Endothelial cell of umbilical vein (primary cell): ENCODE measurements at regions not wholly inside any gene's neighbourhood (a gene's known extent, or its start where the extent isn't known, plus 50 kb on each side); places are given as distances from the start of the nearest gene placed in this dataset.

Source experiments
- BruUV-seq: library from RNA; stranded (reverse); fragments of 400-500 nt; replicated peaks from 2 replicates; lab custom pipeline; 2021; lab: Mats Ljungman, UMichigan
- CTCF ChIA-PET: fragments of 300-600, 350-600 bp; sonication (Branson Sonifier 250); formaldehyde crosslinking; loops from one replicate; lab custom pipeline; 2021; ENCODE audit warnings: antibody characterized with exemption, inconsistent platforms; lab: Charles Lee
- POLR2A ChIA-PET: fragments of 300-600, 350-600 bp; sonication (Branson Sonifier 250); formaldehyde crosslinking; loops from one replicate; lab custom pipeline; 2021; ENCODE audit warnings: antibody characterized with exemption, inconsistent platforms; lab: Charles Lee
- DNase-seq: peaks from one replicate; pipeline ENCODE4 v3.0.0-alpha.2; 2011; ENCODE audit warnings: low read depth, low spot score
- FAIRE-seq: peaks from 2 replicates; lab custom pipeline; 2011; peaks lifted over from hg19 to GRCh38; lab: Jason Lieb, UNC
- H2AFZ ChIP-seq: 2 replicates; pipeline ENCODE4 v1.6.0; 2012; ENCODE audit warnings: low read depth, low read length, control low read depth, inconsistent platforms
- H3K27ac ChIP-seq: 2 replicates; pipeline ENCODE4 v1.5.1; 2011; ENCODE audit warnings: low read depth, mild to moderate bottlenecking, control low read depth, low read length, moderate library complexity; ENCODE audit not compliant: insufficient read depth
- H3K27me3 ChIP-seq, 2 experiments: 2 replicates each; pipeline versions ENCODE4 v1.6.0 to v1.6.1; 2011; ENCODE audit warnings: low read length in 2 of 2, mixed read lengths in 1 of 2; ENCODE audit not compliant: control insufficient read depth in 2 of 2, insufficient read depth in 2 of 2
- H3K36me3 ChIP-seq, 2 experiments: 2 replicates in 1 of 2; 3 replicates in 1 of 2; pipeline ENCODE4 v1.5.1; 2011; ENCODE audit warnings: low read length in 2 of 2, mild to moderate bottlenecking in 1 of 2, moderate library complexity in 1 of 2; ENCODE audit not compliant: control insufficient read depth in 2 of 2, insufficient read depth in 2 of 2; ENCODE audit errors: extremely low read depth in 1 of 2
- H3K4me1 ChIP-seq: 3 replicates; pipeline ENCODE4 v1.5.1; 2011; ENCODE audit warnings: mild to moderate bottlenecking, low read length; ENCODE audit not compliant: control insufficient read depth, insufficient read depth; ENCODE audit errors: extremely low read depth
- H3K4me2 ChIP-seq: 2 replicates; pipeline ENCODE4 v1.6.1; 2011; ENCODE audit warnings: low read length, control low read depth, mixed read lengths; ENCODE audit not compliant: insufficient read depth
- H3K4me3 ChIP-seq, 3 experiments: fragments of 200-600 bp in 1 of 3; sonication (generic), shearing (Covaris generic) in 1 of 3; replicated peaks in 1 of 3; 2 replicates each; pipeline ENCODE4 v1.5.1; 2011 to 2016; ENCODE audit warnings: control low read depth in 3 of 3, low read length in 3 of 3, mild to moderate bottlenecking in 2 of 3, inconsistent platforms in 1 of 3, low read depth in 1 of 3, moderate library complexity in 1 of 3; ENCODE audit not compliant: insufficient read depth in 1 of 3
- H3K79me2 ChIP-seq: 2 replicates; pipeline ENCODE4 v1.6.0; 2012; ENCODE audit warnings: low read length, inconsistent platforms; ENCODE audit not compliant: control insufficient read depth, insufficient read depth
- H3K9ac ChIP-seq: replicated peaks from 2 replicates; pipeline ENCODE3; 2011; ENCODE audit warnings: low read length, control low read depth; ENCODE audit not compliant: insufficient read depth; ENCODE audit errors: extremely low read depth
- H3K9me1 ChIP-seq: replicated peaks from 3 replicates; pipeline ENCODE4 v1.6.0; 2011; ENCODE audit warnings: mild to moderate bottlenecking, low read length; ENCODE audit not compliant: control insufficient read depth, insufficient read depth; ENCODE audit errors: extremely low read depth
- H3K9me3 ChIP-seq: replicated peaks from 2 replicates; pipeline ENCODE4 v1.5.1; 2012; ENCODE audit warnings: low read length, inconsistent platforms; ENCODE audit not compliant: control insufficient read depth, insufficient read depth
- H4K20me1 ChIP-seq: replicated peaks from 2 replicates; pipeline ENCODE3; 2011; ENCODE audit warnings: mild to moderate bottlenecking, low read length; ENCODE audit not compliant: control insufficient read depth, insufficient read depth; ENCODE audit errors: extremely low read depth
- CTCF ChIP-seq, 2 donors: IDR thresholded peaks; 1 replicate in 1 of 2; 2 replicates in 1 of 2; pipeline ENCODE4 v1.5.1; 2011; ENCODE audit warnings: low read length in 2 of 2, mild to moderate bottlenecking in 2 of 2, moderate library complexity in 2 of 2, control low read depth in 1 of 2, inconsistent platforms in 1 of 2, low read depth in 1 of 2; ENCODE audit not compliant: insufficient read depth in 1 of 2; ENCODE audit errors: extremely low read depth in 1 of 2
- EZH2 ChIP-seq: IDR thresholded peaks from 2 replicates; pipeline ENCODE4 v1.6.1; 2012; ENCODE audit warnings: borderline replicate concordance, low read depth, mild to moderate bottlenecking, moderate library complexity, low read length, inconsistent platforms; ENCODE audit not compliant: severe bottlenecking
- FOS ChIP-seq: IDR thresholded peaks from 2 replicates; pipeline ENCODE4 v1.6.1; 2011; ENCODE audit warnings: mild to moderate bottlenecking, low read length, moderate library complexity, borderline replicate concordance; ENCODE audit not compliant: insufficient read depth
- GATA2 ChIP-seq: IDR thresholded peaks from 2 replicates; pipeline ENCODE4 v1.7.0; 2011; ENCODE audit warnings: low read depth, mild to moderate bottlenecking, moderate library complexity, mixed read lengths, low read length; ENCODE audit not compliant: insufficient read length, insufficient read depth
- JUN ChIP-seq: IDR thresholded peaks from 2 replicates; pipeline ENCODE4 v1.6.1; 2011; ENCODE audit warnings: borderline replicate concordance, low read depth; ENCODE audit not compliant: insufficient read length, insufficient read depth
- MYC ChIP-seq: IDR thresholded peaks from one replicate; pipeline ENCODE4 v1.6.1; 2011; ENCODE audit warnings: mild to moderate bottlenecking, low read depth, low read length
- POLR2A ChIP-seq: IDR thresholded peaks from 2 replicates; pipeline ENCODE4 v1.6.1; 2012; ENCODE audit warnings: low read depth, mild to moderate bottlenecking, control low read depth, low read length
- POLR2AphosphoS5 ChIP-seq: IDR thresholded peaks from 2 replicates; pipeline ENCODE4 v1.6.1; 2012; ENCODE audit warnings: low read depth, mild to moderate bottlenecking, control low read depth, low read length, moderate library complexity; ENCODE audit not compliant: insufficient read depth
- dilution Hi-C: fragments of 300-500 bp; cut with MboI; formaldehyde crosslinking; loops from one replicate; pipeline ENCODE4 v1.15.0; 2019; ENCODE audit warnings: low sequenced_read_pairs; ENCODE audit not compliant: extremely low pct_ligation_motif_present
- intact Hi-C: fragments of 100-400 bp; cut with micrococcal nuclease; formaldehyde crosslinking; loops from one replicate; pipeline ENCODE4 v1.10.0; 2022
- TF ChIP-seq, protein P1 (sequence below): IDR thresholded peaks from 2 replicates; pipeline ENCODE4 v1.6.1; 2011; ENCODE audit not compliant: insufficient read depth, insufficient read length

DNA sequence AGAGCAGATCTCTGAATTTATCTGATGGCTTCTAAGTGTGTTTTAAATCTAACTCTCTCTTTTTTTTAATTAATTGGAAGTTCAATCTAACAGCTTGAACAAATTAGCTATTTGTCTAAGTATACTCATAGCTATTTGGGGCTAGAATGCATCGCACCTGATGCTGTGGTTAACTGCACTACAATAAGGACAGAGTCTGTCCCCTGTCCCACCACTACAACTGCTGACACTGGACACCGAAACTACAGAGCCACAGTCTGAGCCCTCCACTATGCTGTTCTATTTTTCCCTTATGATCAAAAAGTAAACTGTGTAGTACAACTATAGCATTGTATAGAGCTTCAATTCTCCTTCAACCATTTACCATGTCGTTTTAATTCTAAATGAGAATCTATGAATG lies 89.4 kb upstream of the AHR start:
- H3K4me2 ChIP-seq, result no peak overlapping the region
- CTCF ChIA-PET, result interaction anchor here (0.7 to 1.2 kb wide), 3 partner anchors 19 to 226 kb away, joined by 3 read pairs; no protein-coding TSS in a partner anchor
- no peak overlapping the region for H3K27ac ChIP-seq
- H3K4me3 ChIP-seq, result no peak overlapping the region
- dilution Hi-C loops, result no loop called here
- intact Hi-C loops, result no loop called here
- H3K9me3 ChIP-seq, result no peaks in the 10 kb centered on the region
- no peaks in the 10 kb centered on the region for H3K27me3 ChIP-seq
- FAIRE-seq (no peak), DNase-seq (no peak)
- H2AFZ ChIP-seq, result no peak overlapping the region
- no peaks in the 10 kb centered on the region for H4K20me1 ChIP-seq
- H3K36me3 ChIP-seq, result no peaks in the 10 kb centered on the region
- no peaks in the 10 kb centered on the region for H3K79me2 ChIP-seq
- POLR2A ChIA-PET, result no interaction called here
- TF ChIP-seq GATA2 (no peak), EZH2 (no peak), MYC (no peak), POLR2AphosphoS5 (no peak), JUN (no peak), POLR2A (no peak), CTCF (IDR thresholded peaks at IDR 0.05; ENCODE audit: extremely low read depth in 1 of 2, insufficient read depth in 1 of 2, low read depth in 1 of 2, low read length in 2 of 2) (no peak), FOS (no peak)
- TF ChIP-seq, protein P1, sequence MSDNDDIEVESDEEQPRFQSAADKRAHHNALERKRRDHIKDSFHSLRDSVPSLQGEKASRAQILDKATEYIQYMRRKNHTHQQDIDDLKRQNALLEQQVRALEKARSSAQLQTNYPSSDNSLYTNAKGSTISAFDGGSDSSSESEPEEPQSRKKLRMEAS, result no peak
- H3K9me1 ChIP-seq, result no peaks in the 10 kb centered on the region
- H3K4me1 ChIP-seq, result peaks cover 15% of the 10 kb centered on the region
- BruUV-seq, result no TSS peak
- no peak overlapping the region for H3K9ac ChIP-seq
